ENCODE measurements at regions not wholly inside any gene's neighbourhood (a gene's known extent, or its start where the extent isn't known, plus 50 kb on each side); places are given as distances from the start of the nearest gene placed in this dataset.

DNA sequence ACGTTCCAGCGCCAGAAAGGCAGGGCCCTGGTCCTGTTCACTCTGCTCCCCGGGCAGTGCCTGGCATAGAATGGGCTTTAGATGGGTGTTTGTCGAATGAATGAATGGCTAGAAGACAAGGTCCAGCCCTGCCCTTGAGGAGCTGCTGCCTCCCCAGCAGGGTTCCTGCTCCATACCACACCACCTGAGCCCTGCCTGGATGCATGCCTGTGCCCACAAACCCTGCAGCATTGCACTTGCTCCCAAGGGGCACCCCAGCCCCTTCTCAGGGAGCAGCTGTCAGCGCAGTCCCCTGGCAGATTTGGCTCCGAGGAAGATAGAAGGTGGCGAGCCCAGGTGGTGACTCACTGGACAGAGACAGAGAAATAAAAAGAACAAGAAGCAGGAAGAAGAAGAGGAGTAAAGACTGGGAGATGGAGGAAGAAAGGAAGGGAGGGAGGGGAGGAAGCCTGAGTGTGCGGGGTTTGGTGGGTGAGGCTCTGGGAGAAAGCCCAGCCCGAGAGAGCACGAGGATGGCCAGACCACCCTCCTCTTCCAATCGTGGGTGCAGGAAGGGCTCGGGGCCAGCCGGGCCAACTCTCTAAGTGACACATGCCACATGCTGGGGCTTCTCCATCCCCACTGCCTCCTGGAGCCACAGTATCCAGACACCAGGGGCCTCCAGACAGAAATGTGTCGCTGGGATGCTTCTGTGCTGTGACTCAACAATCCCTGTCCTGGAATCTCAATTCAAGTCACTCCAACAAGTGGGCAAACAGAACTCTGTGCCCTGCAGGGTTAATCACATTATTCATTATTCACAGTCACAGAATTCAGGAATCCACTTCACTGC lies 1474.3 kb downstream of the BRD1 start:
- no peaks in the 10 kb centered on the region for H3K4me1 Mint-ChIP-seq
- H3K4me3 Mint-ChIP-seq = no peak overlapping the region
- no peaks in the 10 kb centered on the region for H3K36me3 Mint-ChIP-seq (ENCODE audit: low read depth)
- TF ChIP-seq, protein P1, sequence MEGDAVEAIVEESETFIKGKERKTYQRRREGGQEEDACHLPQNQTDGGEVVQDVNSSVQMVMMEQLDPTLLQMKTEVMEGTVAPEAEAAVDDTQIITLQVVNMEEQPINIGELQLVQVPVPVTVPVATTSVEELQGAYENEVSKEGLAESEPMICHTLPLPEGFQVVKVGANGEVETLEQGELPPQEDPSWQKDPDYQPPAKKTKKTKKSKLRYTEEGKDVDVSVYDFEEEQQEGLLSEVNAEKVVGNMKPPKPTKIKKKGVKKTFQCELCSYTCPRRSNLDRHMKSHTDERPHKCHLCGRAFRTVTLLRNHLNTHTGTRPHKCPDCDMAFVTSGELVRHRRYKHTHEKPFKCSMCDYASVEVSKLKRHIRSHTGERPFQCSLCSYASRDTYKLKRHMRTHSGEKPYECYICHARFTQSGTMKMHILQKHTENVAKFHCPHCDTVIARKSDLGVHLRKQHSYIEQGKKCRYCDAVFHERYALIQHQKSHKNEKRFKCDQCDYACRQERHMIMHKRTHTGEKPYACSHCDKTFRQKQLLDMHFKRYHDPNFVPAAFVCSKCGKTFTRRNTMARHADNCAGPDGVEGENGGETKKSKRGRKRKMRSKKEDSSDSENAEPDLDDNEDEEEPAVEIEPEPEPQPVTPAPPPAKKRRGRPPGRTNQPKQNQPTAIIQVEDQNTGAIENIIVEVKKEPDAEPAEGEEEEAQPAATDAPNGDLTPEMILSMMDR (IDR thresholded peaks at IDR 0.05; ENCODE audit: unreplicated experiment in 3 of 3) = no peak
- H3K27ac Mint-ChIP-seq = no peak overlapping the region
- H3K27me3 Mint-ChIP-seq (ENCODE audit: low read depth) = peaks cover 17% of the 10 kb centered on the region
- H3K9me3 Mint-ChIP-seq = no peaks in the 10 kb centered on the region

DNA sequence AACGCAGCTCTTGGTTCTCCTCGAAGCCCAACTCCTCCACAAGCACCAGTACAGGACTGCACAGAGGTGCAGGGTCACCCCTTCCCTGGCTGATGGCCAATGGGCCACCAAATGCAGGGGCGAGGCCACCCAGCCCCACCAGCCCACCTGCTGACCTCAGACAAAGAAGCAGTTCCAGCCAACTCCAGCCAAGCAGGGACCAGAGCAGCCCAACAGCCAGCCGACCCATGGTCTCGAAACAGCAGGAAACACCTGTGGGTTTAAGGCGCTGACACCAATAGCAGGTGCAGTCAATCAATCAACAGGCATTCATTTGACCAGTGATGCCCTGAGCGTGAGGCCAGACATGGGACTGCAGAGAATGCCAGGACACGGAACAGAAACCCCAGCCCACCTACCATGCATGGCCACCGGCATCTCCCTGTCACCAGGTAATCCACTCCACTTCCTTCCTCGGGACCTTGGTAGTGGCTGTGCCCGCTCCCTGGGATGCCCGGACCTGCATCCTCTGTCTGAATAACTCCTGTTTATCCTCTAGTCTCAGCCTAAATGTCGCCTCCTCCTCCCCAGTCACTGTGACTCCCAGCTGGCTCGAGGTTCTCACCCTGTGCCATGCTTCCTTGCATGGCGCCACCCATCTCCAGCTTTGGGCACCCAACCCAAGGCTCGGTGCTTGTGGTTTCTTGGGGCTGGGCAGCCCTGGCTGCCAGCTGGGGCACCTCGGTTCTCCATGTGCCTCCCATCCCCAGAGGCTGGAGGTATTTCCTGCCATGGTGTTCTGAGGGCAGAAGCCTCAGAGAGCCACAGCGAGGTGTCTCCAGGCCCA lies 1475.4 kb downstream of the BRD1 start:
- Mint-ChIP-seq H3K27me3 (ENCODE audit: low read depth) (peaks cover 13% of the 10 kb centered on the region), H3K9me3 (no peaks in the 10 kb centered on the region), H3K36me3 (ENCODE audit: low read depth) (no peaks in the 10 kb centered on the region), H3K27ac (no peak overlapping the region), H3K4me1 (no peaks in the 10 kb centered on the region), H3K4me3 (no peak overlapping the region)
- TF ChIP-seq, protein P1 (IDR thresholded peaks at IDR 0.05; ENCODE audit: unreplicated experiment in 3 of 3) = no peak

DNA sequence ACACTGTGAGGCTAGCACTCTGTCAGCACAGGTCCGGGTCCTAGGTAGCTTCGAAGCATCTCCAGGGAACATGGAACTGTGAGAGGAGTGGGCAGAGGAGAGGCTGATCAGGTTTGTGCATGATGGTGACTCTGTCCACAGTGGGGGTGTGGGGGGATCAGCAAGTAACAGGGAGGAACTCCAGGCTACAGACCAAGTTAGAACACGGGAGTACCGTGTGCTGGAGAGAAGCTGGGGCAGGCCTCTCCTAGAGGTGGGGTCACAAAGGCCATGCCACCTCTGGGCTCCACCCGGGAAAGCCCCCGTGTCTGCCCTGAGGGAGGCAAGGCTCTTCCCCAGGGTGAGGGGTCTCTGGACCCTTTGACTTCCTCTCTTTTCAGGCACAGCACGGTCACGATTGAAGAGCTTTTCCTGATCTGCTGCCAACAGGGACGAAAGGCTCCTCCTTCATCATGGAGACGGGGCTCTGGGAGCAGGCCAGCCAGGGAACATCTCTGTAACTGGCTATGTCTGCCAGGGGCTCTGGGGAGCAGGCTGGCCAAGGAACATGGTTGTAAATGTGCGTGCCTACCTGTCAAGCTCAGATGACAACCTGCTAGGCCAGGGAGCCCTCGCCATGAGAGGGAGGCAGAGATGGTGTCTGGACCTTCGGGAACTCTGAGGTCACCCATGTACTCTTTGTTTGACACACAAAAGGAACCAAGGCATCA lies 1476.1 kb downstream of the BRD1 start:
- H3K9me3 Mint-ChIP-seq = no peaks in the 10 kb centered on the region
- no peaks in the 10 kb centered on the region for H3K36me3 Mint-ChIP-seq (ENCODE audit: low read depth)
- TF ChIP-seq, protein P1 (IDR thresholded peaks at IDR 0.05; ENCODE audit: unreplicated experiment in 3 of 3) = no peak
- peaks cover 10% of the 10 kb centered on the region for H3K27me3 Mint-ChIP-seq (ENCODE audit: low read depth)
- H3K4me3 Mint-ChIP-seq = no peak overlapping the region
- no peak overlapping the region for H3K27ac Mint-ChIP-seq
- no peaks in the 10 kb centered on the region for H3K4me1 Mint-ChIP-seq

DNA sequence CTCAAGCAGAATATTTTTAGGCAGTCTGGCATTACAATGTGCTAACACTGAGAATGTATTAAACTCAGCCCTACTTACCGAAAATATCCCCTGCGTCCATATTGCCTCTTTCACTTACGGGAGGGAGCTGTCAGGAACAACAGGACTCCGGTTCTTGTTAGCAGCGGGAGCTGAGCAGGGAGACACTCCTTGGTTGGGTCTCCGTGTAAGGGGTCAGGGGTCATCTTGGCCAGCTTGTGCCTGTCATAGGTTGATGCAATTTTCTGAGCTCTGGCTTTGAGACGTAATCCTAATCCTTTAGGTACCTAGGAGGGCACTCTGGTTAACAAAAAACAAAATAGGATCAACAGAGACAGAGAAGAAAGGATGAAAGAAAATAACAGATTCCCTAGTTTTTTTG lies 1477.2 kb downstream of the BRD1 start:
- Mint-ChIP-seq H3K27ac (no peak overlapping the region), H3K4me3 (no peak overlapping the region), H3K4me1 (no peaks in the 10 kb centered on the region), H3K27me3 (ENCODE audit: low read depth) (peaks cover 7% of the 10 kb centered on the region), H3K9me3 (no peaks in the 10 kb centered on the region), H3K36me3 (ENCODE audit: low read depth) (no peaks in the 10 kb centered on the region)
- TF ChIP-seq, protein P1 (IDR thresholded peaks at IDR 0.05; ENCODE audit: unreplicated experiment in 3 of 3) = no peak

DNA sequence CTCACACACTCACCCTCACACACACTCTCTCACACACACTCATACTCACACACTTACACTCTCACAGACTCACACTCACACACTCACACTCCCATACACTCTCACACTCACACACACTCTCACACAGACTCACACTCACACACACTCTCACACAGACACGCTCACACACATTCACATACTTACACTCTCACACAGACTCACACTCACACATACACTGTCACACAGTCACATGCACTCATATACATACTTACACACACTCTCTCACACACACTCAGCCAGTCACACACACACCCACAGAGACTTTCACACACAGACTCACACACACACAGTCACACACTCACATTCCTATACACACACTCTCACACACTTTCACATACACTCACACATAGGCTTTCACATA lies 1478.8 kb downstream of the BRD1 start:
- peaks cover 7% of the 10 kb centered on the region for H3K27me3 Mint-ChIP-seq (ENCODE audit: low read depth)
- H3K4me1 Mint-ChIP-seq = no peaks in the 10 kb centered on the region
- H3K9me3 Mint-ChIP-seq = no peaks in the 10 kb centered on the region
- no peak overlapping the region for H3K4me3 Mint-ChIP-seq
- no peak overlapping the region for H3K27ac Mint-ChIP-seq
- TF ChIP-seq, protein P1 (IDR thresholded peaks at IDR 0.05; ENCODE audit: unreplicated experiment in 3 of 3) = no peak
- no peaks in the 10 kb centered on the region for H3K36me3 Mint-ChIP-seq (ENCODE audit: low read depth)

Measured in nephron (organoid).